Kidney (tissue), 13 donors: ENCODE measurements at regions not wholly inside any gene's neighbourhood (a gene's known extent, or its start where the extent isn't known, plus 50 kb on each side); places are given as distances from the start of the nearest gene placed in this dataset.

Experiments used
- DNase-seq, 5 donors: peaks; one replicate each; pipeline ENCODE4 v3.0.0-alpha.2; 2013 to 2020
- FAIRE-seq: peaks from 2 replicates; lab custom pipeline; 2012; peaks lifted over from hg19 to GRCh38; lab: Jason Lieb, UNC
- H3K27ac ChIP-seq, 2 donors: one replicate each; pipeline ENCODE4 v1.7.0; 2013; ENCODE audit warnings: low read depth in 2 of 2, low read length in 2 of 2, inconsistent platforms in 1 of 2
- H3K27me3 ChIP-seq: one replicate; pipeline ENCODE4 v1.7.1; 2013; ENCODE audit warnings: low read length, inconsistent platforms; ENCODE audit not compliant: control insufficient read depth, insufficient read depth
- H3K36me3 ChIP-seq, 3 donors: one replicate each; pipeline versions ENCODE4 v1.7.0 to v1.7.1; 2013; ENCODE audit warnings: low read length in 3 of 3, control low read depth in 1 of 3, inconsistent platforms in 1 of 3; ENCODE audit not compliant: insufficient read depth in 3 of 3, control insufficient read depth in 2 of 3
- H3K4me1 ChIP-seq, 3 donors: one replicate each; pipeline versions ENCODE4 v1.7.0 to v1.7.1; 2013; ENCODE audit warnings: low read length in 3 of 3, inconsistent platforms in 1 of 3, low read depth in 1 of 3; ENCODE audit not compliant: control insufficient read depth in 2 of 3, insufficient read depth in 2 of 3
- H3K4me3 ChIP-seq, 3 donors: one replicate each; pipeline versions ENCODE4 v1.7.0 to v1.8.1; 2013; ENCODE audit warnings: low read length in 3 of 3, control low read depth in 1 of 3, inconsistent platforms in 1 of 3
- H3K9ac ChIP-seq, 3 donors: one replicate each; pipeline versions ENCODE4 v1.7.0 to v1.7.1; 2013; ENCODE audit warnings: low read length in 3 of 3, control low read depth in 1 of 3, inconsistent platforms in 1 of 3
- H3K9me3 ChIP-seq, 3 donors: one replicate each; pipeline versions ENCODE4 v1.7.0 to v1.7.1; 2013; ENCODE audit warnings: low read length in 3 of 3, control low read depth in 1 of 3, inconsistent platforms in 1 of 3; ENCODE audit not compliant: control insufficient read depth in 2 of 3, insufficient read depth in 1 of 3
- CTCF ChIP-seq: IDR thresholded peaks from 3 replicates; pipeline ENCODE4 v1.5.1; 2012; ENCODE audit warnings: mild to moderate bottlenecking, moderate library complexity, borderline replicate concordance; ENCODE audit not compliant: insufficient read depth; ENCODE audit errors: extremely low read depth
- intact Hi-C: fragments of 100-400 bp; cut with DNase I; formaldehyde crosslinking; loops from one replicate; pipeline ENCODE4 v1.11.1; 2022
- donor health status: control.
- donor health status: control.
- donor health status: control.
- donor health status: control.
- donor health status: control.
- donor health status: DM: yes; HTN: yes; CAD: no.
- donor health status: Normal renal cell carcinoma (clear cell type).

- Histone ChIP-seq H3K9me3 (no peaks in the 10 kb centered on the region), H3K4me3 (no peak overlapping the region), H3K4me1 (peaks cover 0 to 4% (median 0%) of the 10 kb centered on the region in 3 donors), H3K27ac (no peak overlapping the region), H3K36me3 (no peaks in the 10 kb centered on the region), H3K27me3 (no peaks in the 10 kb centered on the region), H3K9ac (no peak overlapping the region)
- intact Hi-C loops = no loop called here
- TF ChIP-seq CTCF = no peak
- FAIRE-seq (no peak), DNase-seq (peak in 1 of 5 donors; percentile 71)
These were observed 275.8 kb downstream of the NDUFA10 start for GRCh38 chr2:239749272-239749873.

DNA sequence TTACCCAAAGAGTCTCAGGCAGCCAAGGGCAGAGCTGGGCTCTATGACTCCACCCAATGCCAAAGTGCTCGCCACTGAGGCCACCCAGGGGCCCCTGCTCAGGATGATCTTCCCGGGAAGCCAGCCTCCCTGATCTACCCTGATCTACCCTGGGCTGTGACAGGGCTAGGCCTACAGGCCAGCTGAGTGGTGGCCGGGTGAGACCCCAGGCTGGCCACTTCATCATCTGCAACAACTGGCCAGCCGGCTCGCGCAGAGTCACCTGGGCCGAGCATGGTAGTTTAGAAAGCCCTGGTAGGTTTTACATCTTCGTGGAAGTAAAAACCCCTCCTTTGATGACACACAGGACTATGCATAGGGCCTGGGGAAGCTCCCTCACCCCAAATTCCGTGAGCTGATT, 276.3 kb downstream of the NDUFA10 start:
- H3K4me1 ChIP-seq = peaks cover 0 to 4% (median 0%) of the 10 kb centered on the region in 3 donors
- intact Hi-C loops = no loop called here
- DNase-seq (peak in 1 of 5 donors; percentile 64), FAIRE-seq (no peak)
- no peak overlapping the region for H3K4me3 ChIP-seq
- no peaks in the 10 kb centered on the region for H3K36me3 ChIP-seq
- no peaks in the 10 kb centered on the region for H3K27me3 ChIP-seq
- H3K9ac ChIP-seq = no peak overlapping the region
- no peak overlapping the region for H3K27ac ChIP-seq
- H3K9me3 ChIP-seq = no peaks in the 10 kb centered on the region
- no peak for TF ChIP-seq CTCF

DNA sequence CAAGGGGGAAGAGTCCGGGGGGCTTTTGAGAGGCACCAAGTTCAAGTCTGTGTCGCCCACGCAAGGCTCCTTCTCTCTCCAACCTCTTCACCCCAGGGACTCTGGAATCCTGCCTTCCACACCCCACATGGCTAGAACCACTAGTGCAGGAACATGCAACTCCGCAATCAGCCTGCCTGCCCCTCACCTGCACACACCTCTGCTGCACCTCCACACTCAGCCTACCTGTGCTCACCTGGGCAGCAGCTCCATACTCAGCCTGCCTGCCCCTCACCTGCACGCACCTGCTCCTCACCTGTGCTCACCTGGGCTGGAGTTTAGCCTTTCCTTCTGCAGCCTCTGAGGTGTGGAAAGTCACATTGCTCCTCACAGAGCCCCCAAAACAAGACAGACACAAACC, 277.4 kb downstream of the NDUFA10 start:
- Histone ChIP-seq H3K27me3 (no peaks in the 10 kb centered on the region), H3K9me3 (no peaks in the 10 kb centered on the region), H3K36me3 (no peaks in the 10 kb centered on the region), H3K27ac (no peak overlapping the region), H3K4me1 (peaks cover 0 to 4% (median 0%) of the 10 kb centered on the region in 3 donors), H3K9ac (no peak overlapping the region), H3K4me3 (no peak overlapping the region)
- peak in 1 of 5 donors; percentile 39 for DNase-seq
- no peak for FAIRE-seq
- intact Hi-C loops = no loop called here
- TF ChIP-seq CTCF = no peak

GRCh38 chr2:239747274-239747673, 277.9 kb downstream of the NDUFA10 start:
- Histone ChIP-seq H3K9me3 (no peaks in the 10 kb centered on the region), H3K36me3 (no peaks in the 10 kb centered on the region), H3K4me3 (no peak overlapping the region), H3K27ac (no peak overlapping the region), H3K9ac (no peak overlapping the region), H3K27me3 (no peaks in the 10 kb centered on the region), H3K4me1 (peaks cover 0 to 4% (median 0%) of the 10 kb centered on the region in 3 donors)
- intact Hi-C loops = no loop called here
- DNase-seq = peak in 1 of 5 donors; percentile 53
- FAIRE-seq = no peak
- no peak for TF ChIP-seq CTCF
